SU-DHL-6 (cell line): ENCODE measurements at regions not wholly inside any gene's neighbourhood (a gene's known extent, or its start where the extent isn't known, plus 50 kb on each side); places are given as distances from the start of the nearest gene placed in this dataset.

ENCODE experiments used
- CTCF ChIP-seq: fragments of 200-600 bp; sonication (generic); IDR thresholded peaks from one replicate; pipeline ENCODE4 v1.5.1; 2017; ENCODE audit warnings: antibody characterized with exemption, mild to moderate bottlenecking, low read length, moderate library complexity; ENCODE audit not compliant: insufficient read depth, poor library complexity, severe bottlenecking
- EZH2phosphoT487 ChIP-seq: fragments of 200-600 bp; sonication (generic), shearing (Covaris generic); conservative IDR thresholded peaks from 2 replicates; pipeline ENCODE4 v1.6.1; 2018; ENCODE audit warnings: mild to moderate bottlenecking, antibody characterized with exemption, low read length, moderate library complexity, mixed read lengths

- TF ChIP-seq CTCF (no peak), EZH2phosphoT487 (no peak)
Measured at GRCh38 chrX:148298737-148299136, 201.7 kb upstream of the AFF2 start.
